Glutamatergic neuron (in vitro differentiated cells): ENCODE measurements at regions not wholly inside any gene's neighbourhood (a gene's known extent, or its start where the extent isn't known, plus 50 kb on each side); places are given as distances from the start of the nearest gene placed in this dataset.

Experiments
- DNase-seq: peaks from one replicate; pipeline ENCODE4 v3.0.0; 2022
- H3K27ac Mint-ChIP-seq: one replicate; pipeline ENCODE4 v1.8.0; 2020; ENCODE audit warnings: mild to moderate bottlenecking, mixed read lengths, inconsistent platforms; ENCODE audit not compliant: unreplicated experiment
- H3K27me3 Mint-ChIP-seq: one replicate; pipeline ENCODE4 v1.8.0; 2020; ENCODE audit warnings: mild to moderate bottlenecking, moderate library complexity, mixed read lengths, inconsistent platforms; ENCODE audit not compliant: unreplicated experiment
- H3K36me3 Mint-ChIP-seq: one replicate; pipeline ENCODE4 v1.8.0; 2020; ENCODE audit warnings: mild to moderate bottlenecking, mixed read lengths, inconsistent platforms; ENCODE audit not compliant: unreplicated experiment
- H3K4me1 Mint-ChIP-seq: one replicate; pipeline ENCODE4 v1.8.0; 2020; ENCODE audit warnings: mild to moderate bottlenecking, low read depth, mixed read lengths, inconsistent platforms; ENCODE audit not compliant: unreplicated experiment
- H3K4me3 Mint-ChIP-seq: one replicate; pipeline ENCODE4 v1.8.0; 2020; ENCODE audit warnings: mild to moderate bottlenecking, mixed read lengths, inconsistent platforms; ENCODE audit not compliant: unreplicated experiment
- H3K9me3 Mint-ChIP-seq: one replicate; pipeline ENCODE4 v1.8.0; 2020; ENCODE audit warnings: mild to moderate bottlenecking, moderate library complexity, mixed read lengths, inconsistent platforms; ENCODE audit not compliant: unreplicated experiment
- CTCF ChIP-seq: fragments of 200-600 bp; sonication (generic); IDR thresholded peaks from one replicate; pipeline ENCODE4 v1.5.0; 2021; ENCODE audit not compliant: partially characterized antibody, unreplicated experiment

- H3K4me1 Mint-ChIP-seq = peaks cover 15% of the 10 kb centered on the region
- H3K27ac Mint-ChIP-seq = no peak overlapping the region
- no peak overlapping the region for H3K4me3 Mint-ChIP-seq
- H3K36me3 Mint-ChIP-seq = peaks cover 5% of the 10 kb centered on the region
- no peak for DNase-seq
- TF ChIP-seq CTCF = no peak
- H3K27me3 Mint-ChIP-seq = no peaks in the 10 kb centered on the region
- H3K9me3 Mint-ChIP-seq = no peaks in the 10 kb centered on the region
Measured at GRCh38 chr11:45398325-45398724, 112.2 kb upstream of the SYT13 start.

- Mint-ChIP-seq H3K9me3 (no peaks in the 10 kb centered on the region), H3K27ac (peak overlapping the region; percentile 63), H3K4me1 (peaks cover 18% of the 10 kb centered on the region), H3K4me3 (no peak overlapping the region), H3K36me3 (peaks cover 5% of the 10 kb centered on the region), H3K27me3 (no peaks in the 10 kb centered on the region)
- no peak for DNase-seq
- no peak for TF ChIP-seq CTCF
Measured at GRCh38 chr11:45396394-45396793, 110.3 kb upstream of the SYT13 start.

- peak overlapping the region; percentile 63 for H3K27ac Mint-ChIP-seq
- no peak overlapping the region for H3K4me3 Mint-ChIP-seq
- H3K36me3 Mint-ChIP-seq = peaks cover 5% of the 10 kb centered on the region
- no peaks in the 10 kb centered on the region for H3K27me3 Mint-ChIP-seq
- H3K4me1 Mint-ChIP-seq = peaks cover 18% of the 10 kb centered on the region
- H3K9me3 Mint-ChIP-seq = no peaks in the 10 kb centered on the region
- no peak for TF ChIP-seq CTCF
- no peak for DNase-seq
Measured at GRCh38 chr11:45395947-45396346, 109.8 kb upstream of the SYT13 start.

GRCh38 chr11:45395421-45395820 is 109.3 kb upstream of the SYT13 start:
- Mint-ChIP-seq H3K9me3 (no peaks in the 10 kb centered on the region), H3K4me1 (peaks cover 18% of the 10 kb centered on the region), H3K27ac (peak overlapping the region; percentile 45), H3K27me3 (no peaks in the 10 kb centered on the region), H3K4me3 (peak overlapping the region; percentile 37), H3K36me3 (peaks cover 5% of the 10 kb centered on the region)
- no peak for DNase-seq
- no peak for TF ChIP-seq CTCF

- DNase-seq = no peak
- Mint-ChIP-seq H3K27me3 (no peaks in the 10 kb centered on the region), H3K36me3 (peaks cover 5% of the 10 kb centered on the region), H3K27ac (no peak overlapping the region), H3K4me3 (no peak overlapping the region), H3K4me1 (peaks cover 21% of the 10 kb centered on the region), H3K9me3 (no peaks in the 10 kb centered on the region)
- no peak for TF ChIP-seq CTCF
Measured at GRCh38 chr11:45394294-45395085, 108.3 kb upstream of the SYT13 start.
